Stromal cell of bone marrow (primary cell): ENCODE measurements at regions not wholly inside any gene's neighbourhood (a gene's known extent, or its start where the extent isn't known, plus 50 kb on each side); places are given as distances from the start of the nearest gene placed in this dataset.
"Not testable (repeated sequence)": the region's sequence is repeated elsewhere in the genome, so short reads cannot be mapped to it uniquely, and the experiment has no call there.

Source experiments
- DNase-seq: peaks from one replicate; pipeline ENCODE4 v3.0.0-alpha.2; 2012; ENCODE audit warnings: low read depth

DNA sequence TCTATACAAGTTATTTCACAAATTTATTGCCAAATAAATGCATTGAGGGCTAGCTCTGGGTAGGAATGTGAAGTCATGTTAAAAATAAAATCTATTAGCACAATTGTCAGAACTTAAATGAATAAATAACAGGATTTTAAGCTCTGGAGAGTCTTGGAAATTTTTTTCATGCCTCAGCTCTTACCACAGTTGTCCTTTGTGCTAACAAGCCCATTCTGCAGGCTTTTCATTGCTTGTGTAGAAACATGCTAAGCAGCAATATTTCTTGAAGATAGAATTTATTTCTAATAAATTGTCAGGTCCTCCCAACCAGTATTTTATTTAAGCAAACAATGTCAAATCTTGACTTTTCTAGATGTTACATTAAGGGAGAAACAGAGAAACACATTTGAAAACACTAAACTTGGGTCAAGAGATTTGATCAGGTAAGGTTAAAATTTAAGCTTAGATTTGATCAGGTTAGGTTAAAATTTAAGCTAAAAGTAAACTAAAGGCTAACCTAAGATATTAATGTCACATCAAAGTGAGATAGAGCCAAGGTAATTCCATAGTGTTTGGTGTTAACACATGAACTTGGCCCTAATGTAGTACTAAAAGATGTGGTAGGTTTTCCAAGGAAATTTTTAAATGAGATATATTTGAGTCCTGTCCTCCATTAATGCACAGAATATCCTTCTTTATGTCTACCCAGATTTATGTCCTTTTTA lies 179.1 kb upstream of the IL1RAPL1 start:
- DNase-seq, result no peak

DNA sequence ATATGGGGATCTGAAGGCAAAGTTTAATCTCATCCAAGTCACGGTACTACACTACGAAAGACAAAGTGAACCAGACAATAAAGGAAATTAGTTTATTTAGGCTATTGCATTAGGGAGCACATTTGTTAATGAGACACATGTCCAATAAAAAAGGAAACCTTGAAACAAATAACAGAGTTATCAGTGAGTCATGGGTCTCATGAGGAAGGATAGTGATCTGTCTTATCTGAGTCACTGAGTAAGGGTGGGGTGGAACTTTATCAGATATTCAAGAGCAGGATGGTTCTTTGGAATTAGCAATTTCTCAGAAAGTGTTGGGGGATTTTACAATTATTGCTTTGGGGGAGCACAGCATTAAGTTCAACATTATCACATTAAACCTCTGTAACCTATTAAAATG lies 188.9 kb upstream of the IL1RAPL1 start:
- DNase-seq, result no peak

DNA sequence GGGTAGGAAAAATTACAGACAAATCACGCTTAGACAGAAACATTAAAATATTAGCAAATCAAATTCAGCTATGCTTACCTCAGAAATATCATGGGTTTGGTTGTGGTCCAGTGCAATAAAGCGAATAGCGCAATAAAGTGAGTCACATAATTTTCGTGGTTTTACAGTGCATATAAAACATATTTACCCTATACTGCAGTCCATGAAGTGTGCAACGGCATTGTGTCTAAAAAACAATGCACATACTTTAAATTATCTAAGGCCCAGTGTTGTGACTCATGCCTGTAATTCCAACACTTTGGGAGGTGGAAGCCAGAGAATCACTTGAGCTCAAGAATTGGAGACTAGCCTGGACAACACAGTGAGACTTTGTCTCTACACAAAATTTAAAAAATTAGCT lies 195.7 kb upstream of the IL1RAPL1 start:
- DNase-seq, result no peak

DNA sequence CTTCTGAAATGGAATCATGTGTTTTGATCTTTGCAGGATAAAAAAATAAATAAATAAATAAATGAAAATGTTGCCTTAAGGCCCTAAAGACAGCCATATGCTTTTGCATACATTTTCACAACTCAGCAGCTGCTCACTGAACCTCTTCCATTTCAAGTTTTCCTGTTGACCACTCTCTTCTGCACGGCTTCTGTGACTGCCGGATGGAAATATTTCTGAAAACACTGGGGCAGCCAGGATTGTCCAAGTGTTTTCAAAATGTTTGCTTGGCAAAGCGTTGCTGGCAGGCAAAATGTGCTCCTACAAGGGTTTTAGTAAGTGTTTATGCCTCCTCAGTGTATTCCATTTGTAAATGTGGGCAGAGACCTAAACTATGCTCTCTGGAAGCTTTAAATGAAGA lies 208.1 kb upstream of the IL1RAPL1 start:
- no peak for DNase-seq

DNA sequence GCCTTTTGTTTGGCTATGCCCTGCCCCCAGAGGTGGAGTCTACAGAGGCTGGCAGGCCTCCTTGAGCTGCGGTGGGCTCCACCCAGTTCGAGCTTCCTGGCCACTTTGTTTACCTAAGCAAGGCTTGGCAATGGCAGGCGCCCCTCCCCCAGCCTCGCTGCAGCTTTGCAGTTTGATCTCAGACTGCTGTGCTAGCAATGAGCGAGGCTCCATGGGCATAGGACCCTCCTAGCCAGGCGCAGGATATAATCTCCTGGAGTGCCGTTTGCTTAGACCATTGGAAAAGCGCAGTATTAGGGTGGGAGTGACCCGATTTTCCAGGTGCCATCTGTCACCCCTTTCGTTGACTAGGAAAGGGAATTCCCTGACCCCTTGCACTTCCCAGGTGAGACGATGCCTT lies 219.6 kb upstream of the IL1RAPL1 start:
- DNase-seq, result not testable (repeated sequence)

DNA sequence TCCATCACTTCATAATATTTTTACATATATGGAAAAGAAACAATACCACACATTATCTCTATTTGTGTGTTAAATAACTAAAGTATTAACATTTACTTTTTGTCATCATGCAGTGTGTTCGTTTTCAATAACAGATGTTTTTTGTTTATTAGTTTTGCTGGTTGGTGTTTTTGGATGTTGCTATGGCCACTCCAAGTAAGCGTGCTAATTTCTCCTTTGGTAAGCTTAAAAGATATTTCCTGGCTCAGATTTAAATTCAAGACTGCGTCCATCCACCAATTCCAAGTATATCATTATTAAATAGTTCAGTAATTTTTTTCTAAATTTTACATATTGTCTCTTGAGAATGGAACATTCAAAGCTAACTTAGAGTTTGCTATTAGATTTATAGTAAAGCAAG lies 235.4 kb upstream of the IL1RAPL1 start:
- no peak for DNase-seq

DNA sequence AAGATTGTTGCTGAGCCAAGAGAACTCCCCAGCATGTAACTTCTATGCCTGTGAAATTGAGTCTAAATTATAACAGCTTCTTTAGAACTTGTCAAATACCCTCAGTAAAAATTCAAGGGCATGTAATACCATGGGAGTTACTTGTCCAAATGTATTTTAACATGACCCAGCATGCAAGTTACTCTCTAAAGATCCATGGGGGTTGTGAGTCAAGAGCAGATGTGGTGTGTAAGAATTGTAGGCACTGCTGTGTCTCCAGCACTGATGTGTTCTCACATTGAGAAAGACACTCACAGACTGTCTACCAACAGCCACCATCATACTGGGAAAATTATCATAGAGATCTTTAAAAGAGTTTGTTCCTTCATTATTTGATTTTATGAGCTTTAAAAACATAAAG lies 237.4 kb upstream of the IL1RAPL1 start:
- DNase-seq, result no peak

DNA sequence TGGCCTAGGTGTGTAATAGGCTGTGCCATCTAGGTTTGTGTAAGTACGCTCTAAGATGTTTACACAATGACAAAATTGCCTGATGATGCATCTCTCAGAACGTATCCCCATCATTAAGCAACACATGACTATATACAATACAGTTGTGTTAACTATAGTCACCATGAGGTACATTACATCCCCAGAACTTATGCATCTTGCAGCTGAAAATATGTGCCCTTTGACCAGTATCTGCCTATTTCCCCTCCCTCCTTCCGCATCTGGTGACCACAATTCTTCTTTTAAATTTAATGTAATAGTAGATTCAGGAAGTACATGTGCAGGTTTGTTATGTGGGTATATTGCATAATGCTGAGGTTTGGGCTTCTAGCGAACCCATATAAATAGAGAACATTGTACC lies 239.8 kb upstream of the IL1RAPL1 start:
- no peak for DNase-seq

DNA sequence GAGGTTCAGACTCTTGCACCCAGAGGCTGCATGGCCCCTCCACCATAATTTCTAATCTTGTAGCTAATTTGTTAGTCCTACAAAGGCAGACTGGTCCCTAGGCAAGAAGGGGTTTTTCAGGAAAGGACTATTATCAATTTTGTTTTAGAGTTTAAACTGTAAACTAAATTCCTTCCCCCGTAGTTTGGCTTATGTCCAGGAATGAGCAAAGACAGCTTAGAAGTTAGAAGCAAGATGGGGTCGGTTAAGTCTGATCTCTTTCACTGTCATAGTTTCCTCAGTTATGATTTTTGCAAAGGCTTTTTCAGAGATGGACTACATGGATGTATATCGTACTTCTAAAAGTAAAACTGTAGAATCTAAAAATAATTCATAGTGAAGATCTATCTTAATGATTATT lies 258.1 kb upstream of the IL1RAPL1 start:
- no peak for DNase-seq

DNA sequence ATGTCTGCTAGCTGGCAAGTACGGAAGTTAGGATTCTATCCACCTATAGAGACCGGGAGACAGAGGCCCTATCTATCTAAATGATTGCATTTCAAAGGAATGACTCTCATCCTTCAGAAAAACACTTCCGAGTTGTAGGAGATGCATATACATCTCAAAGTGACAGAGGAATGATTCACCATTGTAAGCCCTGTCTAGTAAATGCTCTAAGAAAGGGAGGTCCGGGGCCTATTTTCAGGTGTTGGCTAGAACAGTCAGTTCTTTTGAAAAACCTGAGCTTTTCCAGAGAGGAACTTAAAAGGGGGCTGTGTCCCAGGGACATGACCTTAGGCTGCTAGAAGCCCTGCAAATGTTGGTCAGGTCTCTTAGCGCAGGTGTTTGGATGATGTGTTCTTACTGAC lies 262.9 kb upstream of the IL1RAPL1 start:
- no peak for DNase-seq

DNA sequence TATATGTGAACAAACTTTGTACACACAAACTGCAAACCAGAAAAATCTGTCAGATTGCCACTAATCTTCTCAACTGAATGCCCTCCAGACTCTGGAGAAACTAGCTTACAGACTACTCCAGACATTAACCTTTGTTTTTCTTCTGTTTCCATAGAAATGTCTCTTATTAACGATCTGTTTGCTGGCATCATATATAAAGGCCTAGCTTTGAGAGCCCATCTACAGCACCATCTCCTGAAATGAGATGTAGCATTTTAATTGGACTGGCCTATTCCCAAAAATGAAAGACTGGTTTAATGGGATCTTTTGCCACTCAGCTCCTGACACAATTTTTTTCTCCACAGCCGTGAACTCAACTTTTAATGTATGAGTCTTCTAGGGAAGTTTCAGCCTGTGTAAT lies 266.0 kb upstream of the IL1RAPL1 start:
- no peak for DNase-seq

DNA sequence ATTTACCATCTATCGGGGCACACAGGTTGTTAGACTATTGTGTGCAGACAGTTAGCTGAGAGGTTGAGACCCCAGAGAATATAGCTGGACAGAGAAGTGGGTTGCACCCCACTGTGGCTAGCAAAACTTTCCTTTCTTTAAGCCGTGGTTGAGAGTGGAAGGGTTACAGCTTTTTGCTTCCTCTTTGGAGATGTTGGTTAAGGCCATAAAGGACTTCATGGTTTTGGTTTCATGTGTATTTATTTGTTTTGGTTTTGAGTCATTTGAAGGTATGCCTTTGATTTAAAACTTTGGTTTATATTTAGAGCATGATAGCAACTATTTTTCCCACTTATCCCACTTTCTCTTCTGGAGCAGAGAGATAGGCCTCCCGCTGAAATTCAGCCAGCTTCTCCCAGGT lies 274.3 kb upstream of the IL1RAPL1 start:
- no peak for DNase-seq

DNA sequence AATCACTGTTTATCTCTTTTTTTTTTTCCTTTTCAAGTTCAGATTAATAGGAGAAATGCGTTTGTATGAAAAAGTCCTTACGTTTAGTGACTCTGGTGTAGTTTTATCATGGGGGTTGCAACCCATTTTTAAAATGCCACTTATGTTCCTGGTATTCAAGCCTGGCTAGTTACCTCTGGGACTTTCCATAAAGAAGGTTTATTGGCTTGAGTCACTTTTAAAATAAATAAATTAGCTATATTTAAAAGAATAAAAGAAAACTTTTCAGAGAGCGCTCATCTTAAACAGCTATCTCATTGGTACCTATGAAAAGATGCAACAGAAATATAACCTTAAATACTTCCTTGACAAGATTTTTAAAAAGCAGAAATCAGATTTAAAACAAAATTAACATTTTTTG lies 275.0 kb upstream of the IL1RAPL1 start:
- DNase-seq, result no peak

DNA sequence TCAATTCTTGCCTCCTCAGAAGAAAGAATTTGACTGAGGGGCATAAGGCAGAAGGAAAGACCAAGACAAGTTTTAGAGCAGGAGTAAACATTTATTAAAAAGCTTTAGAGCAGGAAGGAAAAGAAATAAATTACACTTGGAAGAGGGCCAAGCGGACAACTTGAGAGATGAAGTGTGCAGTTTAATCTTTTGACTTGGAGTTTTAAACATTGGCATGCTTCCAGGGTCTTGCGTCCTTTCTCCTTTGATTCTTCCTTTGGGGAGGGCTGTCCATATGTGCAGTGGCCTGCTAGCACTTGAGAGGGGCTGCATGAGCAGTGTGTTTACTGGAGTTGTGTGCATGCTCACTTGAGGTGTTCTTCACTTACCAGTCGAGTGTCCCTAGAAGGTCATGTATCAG lies 275.8 kb upstream of the IL1RAPL1 start:
- DNase-seq, result no peak

DNA sequence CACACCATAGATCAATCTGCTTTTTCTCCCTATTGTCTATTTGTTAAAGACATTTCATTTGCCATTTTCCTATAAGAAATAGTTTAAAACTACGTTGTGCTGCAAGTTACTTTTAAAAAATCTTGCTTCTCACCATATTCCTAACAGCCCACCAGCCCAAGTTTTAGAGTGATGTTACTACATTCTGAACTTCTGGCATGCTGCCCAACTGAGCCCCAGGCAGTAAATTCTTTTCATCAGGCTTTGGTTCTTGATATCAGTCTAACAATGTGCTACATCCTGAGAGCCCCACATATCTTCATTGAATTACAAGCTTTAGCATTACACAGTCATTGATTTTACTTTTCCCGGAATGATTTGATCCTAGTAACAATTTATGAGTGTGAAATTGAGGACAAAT lies 283.8 kb upstream of the IL1RAPL1 start:
- no peak for DNase-seq

DNA sequence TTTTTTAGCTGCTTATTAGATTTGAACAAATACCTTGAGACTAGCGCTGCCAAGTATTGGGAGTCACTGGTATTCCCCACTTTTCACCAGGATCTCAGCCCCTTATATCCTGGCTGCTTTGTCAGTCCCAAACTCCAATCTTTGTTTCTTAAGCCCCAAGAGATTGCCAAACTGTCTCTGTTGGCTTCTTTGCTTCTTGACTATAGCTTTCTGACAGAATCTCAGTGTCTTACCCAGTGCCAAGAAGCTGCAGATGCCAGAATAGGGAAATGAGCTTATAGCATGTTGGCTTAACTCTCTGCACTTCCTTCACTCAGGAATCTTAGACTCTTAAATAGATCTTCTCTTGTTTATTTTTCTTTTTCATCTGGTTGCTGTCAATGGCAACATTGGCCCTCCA lies 297.5 kb upstream of the DCAF8L1 start:
- DNase-seq, result no peak

DNA sequence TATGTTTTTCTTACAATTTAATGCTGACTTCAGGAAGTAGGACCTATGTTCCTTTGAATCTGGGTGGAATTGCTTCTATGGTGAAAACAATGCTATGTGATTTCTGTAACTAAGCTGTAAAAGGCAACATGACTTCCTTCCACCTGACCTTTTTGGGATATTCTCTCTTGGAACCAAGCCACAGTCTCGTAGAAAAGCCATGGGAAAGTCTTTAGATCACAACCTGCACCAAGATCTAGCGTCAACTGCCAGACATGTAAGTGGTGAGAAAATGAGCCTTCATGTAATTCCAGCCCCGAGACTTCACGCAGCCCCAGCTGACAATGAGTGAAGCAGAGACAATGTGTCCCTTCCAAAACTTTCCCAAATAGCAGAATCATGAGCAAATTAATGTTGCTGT lies 297.0 kb upstream of the DCAF8L1 start:
- no peak for DNase-seq

DNA sequence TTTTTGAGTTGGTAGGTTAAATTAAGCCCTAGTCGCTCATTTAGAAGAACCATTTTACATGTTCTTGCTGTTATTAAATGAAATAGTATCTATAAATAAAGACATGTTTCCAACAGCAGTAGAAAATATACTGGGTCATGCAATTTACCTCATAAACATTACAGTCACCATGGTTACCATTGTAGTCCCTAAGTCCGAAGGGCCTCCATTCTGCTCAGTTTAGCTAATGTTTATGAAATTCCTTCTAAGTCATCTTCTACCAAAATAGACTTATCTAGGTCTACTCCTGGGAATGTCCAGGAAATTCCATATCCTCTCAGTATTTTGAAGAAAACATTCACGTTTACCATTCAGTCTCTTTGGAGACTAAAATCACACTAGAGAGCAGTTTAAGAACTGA lies 292.5 kb upstream of the DCAF8L1 start:
- DNase-seq, result peak; percentile 1

DNA sequence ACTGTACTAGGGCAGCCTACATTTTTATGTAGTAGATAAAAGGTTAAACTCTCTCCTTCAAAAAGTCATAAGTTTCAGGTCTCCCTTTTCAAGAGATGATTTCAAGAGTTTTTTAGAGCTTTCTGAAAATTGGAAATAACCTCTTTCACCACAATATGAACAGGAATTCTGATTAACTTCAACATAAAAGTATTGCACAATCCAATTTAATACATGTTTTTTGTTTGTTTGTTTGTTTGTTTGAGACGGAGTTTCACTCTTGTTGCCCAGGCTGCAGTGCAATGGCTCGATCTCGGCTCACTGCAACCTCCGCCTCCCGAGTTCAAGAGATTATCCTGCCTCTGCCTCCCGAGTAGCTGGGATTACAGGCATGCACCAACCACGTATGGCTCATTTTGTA lies 265.4 kb upstream of the DCAF8L1 start:
- no peak for DNase-seq

DNA sequence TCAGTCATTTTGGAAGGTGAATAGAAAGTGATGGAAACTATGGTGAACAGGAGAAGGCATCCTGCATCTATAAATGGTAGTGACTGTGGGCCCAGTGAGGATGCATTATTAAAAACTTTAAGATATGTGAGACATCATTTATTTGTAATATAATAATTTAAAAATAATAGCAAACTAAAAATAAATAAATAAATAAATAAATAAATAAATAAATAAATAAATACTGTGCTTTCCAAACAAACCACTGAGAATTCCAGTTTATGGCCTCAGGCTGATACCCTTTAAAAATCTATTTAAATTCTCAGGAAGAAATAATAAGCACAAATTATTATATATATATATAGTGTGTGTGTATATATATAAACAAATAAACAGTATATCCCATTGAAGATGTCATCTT lies 248.0 kb upstream of the DCAF8L1 start:
- no peak for DNase-seq

DNA sequence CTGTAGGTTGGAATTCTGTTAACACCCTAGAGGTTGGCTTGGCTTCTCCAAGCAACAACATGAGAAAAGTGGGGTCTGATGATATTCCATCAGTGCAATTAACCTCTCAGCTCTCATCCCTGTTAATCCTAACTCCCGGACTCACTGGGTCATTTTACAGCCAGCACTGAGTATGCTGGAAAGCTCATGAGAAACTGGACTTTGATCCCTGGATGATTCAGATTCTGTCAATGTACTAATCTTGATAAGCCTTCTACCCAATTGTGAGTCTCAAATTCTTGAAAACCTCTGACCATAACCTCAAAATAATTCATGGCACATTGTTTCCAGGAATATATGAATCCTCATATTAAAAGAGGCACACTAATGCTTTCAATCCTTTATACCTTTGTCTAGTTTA lies 244.3 kb upstream of the DCAF8L1 start:
- DNase-seq, result no peak

DNA sequence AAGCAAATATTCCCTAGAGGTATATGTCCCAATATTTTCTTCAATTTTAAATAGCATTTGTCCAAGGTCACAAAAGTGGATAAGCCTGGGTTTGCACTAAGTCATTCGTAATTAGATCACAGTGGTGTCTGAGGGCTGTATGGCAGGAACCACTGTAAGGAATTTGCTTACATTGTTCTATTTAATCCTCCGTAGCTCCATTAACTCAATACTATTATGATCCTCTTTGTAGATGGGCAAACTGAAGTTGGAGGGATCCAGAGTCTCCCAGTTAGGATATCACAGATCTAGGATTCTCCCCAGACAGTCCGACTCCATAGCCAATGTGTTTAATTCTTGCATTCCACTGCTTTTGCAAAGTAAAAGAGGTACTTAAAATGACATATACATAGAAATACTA lies 242.7 kb upstream of the DCAF8L1 start:
- no peak for DNase-seq

DNA sequence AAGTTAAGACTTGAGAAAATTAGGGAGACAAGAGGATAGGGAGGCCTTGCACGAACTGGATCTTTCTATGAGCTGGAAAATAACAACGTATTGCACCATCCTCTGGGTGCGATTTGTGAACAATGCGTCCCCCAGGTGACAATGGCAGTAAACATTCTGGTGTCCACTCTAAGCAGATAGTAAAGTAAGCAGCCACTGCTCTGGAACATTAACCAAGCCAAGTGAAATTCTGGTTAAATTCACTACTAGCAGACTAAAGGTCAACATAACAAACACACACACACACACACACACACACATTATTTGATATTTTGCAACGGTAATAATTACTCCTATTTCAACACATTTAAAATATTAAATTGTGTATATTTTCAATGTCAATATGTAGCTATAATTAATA lies 242.2 kb upstream of the DCAF8L1 start:
- DNase-seq, result no peak

DNA sequence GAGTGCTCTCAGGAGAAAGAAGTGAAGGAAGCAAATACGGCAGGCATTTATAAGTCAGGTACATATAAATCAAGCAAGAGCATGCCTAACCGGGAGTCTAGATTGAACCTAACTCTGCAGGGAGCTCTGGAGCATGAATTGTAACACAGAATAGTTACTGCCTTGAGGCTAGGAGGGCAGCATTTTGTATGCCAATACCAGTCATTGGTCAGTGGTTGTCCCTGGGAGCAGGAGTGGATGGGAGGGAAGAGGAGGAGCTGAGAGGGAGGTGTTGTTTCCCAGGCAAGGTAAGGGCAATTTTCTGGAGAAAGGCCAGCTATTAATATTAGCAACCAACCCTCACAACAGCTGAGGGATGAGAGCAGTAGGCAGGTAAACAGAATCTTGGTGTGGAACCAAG lies 224.7 kb upstream of the DCAF8L1 start:
- no peak for DNase-seq

DNA sequence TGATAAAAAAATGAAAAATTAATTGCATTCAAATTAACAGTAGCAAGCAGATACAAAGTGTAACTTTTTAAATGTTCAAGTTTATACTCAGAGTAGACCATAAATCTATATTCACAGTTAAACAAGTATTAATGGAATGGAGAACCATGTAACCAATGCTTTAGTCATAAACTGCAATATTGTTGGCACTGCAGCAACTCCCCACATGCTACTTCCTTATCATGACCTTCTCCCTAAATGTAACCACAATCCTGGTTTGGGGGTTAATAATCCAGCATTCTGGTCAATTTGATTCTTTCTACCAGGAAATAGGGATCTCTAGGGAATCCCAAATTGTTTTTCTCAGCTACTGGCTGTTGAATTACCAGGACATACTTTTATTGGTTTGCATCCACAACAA lies 223.9 kb upstream of the DCAF8L1 start:
- DNase-seq, result no peak
